GM18511 (cell line): ENCODE measurements at regions not wholly inside any gene's neighbourhood (a gene's known extent, or its start where the extent isn't known, plus 50 kb on each side); places are given as distances from the start of the nearest gene placed in this dataset.
"Not testable (repeated sequence)": the region's sequence is repeated elsewhere in the genome, so short reads cannot be mapped to it uniquely, and the experiment has no call there.

Experiments
- ATAC-seq: cut with Tn5 transposase; IDR thresholded peaks from one replicate; pipeline ENCODE4 v1.9.1; 2021; ENCODE audit warnings: mild to moderate bottlenecking, moderate library complexity; ENCODE audit not compliant: unreplicated experiment

- no peak for ATAC-seq
Observed at GRCh38 chr14:46147452-46147851, 504.1 kb downstream of the RPL10L start.

GRCh38 chr14:46147024-46147423, 504.6 kb downstream of the RPL10L start:
- ATAC-seq = no peak

GRCh38 chr14:46140445-46140844, 511.1 kb downstream of the RPL10L start:
- ATAC-seq = no peak

GRCh38 chr14:46139649-46140048, 511.9 kb downstream of the RPL10L start:
- ATAC-seq = no peak

GRCh38 chr14:46137786-46138185, 513.8 kb downstream of the RPL10L start:
- ATAC-seq = no peak

GRCh38 chr14:46136456-46136855, 515.1 kb downstream of the RPL10L start:
- no peak for ATAC-seq

GRCh38 chr14:46108228-46108627, 543.4 kb downstream of the RPL10L start:
- no peak for ATAC-seq

- not testable (repeated sequence) for ATAC-seq
Observed at GRCh38 chr14:46100901-46101300, 550.7 kb downstream of the RPL10L start.

GRCh38 chr14:46091819-46092218, 559.8 kb downstream of the RPL10L start:
- ATAC-seq = no peak

- no peak for ATAC-seq
Observed at GRCh38 chr14:46087604-46088003, 564.0 kb downstream of the RPL10L start.

- no peak for ATAC-seq
Observed at GRCh38 chr14:46074061-46074460, 577.5 kb downstream of the RPL10L start.

- ATAC-seq = no peak
Observed at GRCh38 chr14:46063872-46064271, 587.7 kb downstream of the RPL10L start.

GRCh38 chr14:46058964-46059563, 592.5 kb downstream of the RPL10L start:
- no peak for ATAC-seq

- ATAC-seq = no peak
Observed at GRCh38 chr14:46057799-46058198, 593.8 kb downstream of the RPL10L start.

GRCh38 chr14:46054526-46054925, 597.1 kb downstream of the RPL10L start:
- ATAC-seq = no peak

- no peak for ATAC-seq
Observed at GRCh38 chr14:46053221-46053620, 598.4 kb downstream of the RPL10L start.

GRCh38 chr14:46051796-46052195, 599.8 kb downstream of the RPL10L start:
- ATAC-seq = no peak

- ATAC-seq = no peak
Observed at GRCh38 chr14:46048127-46048526, 603.5 kb downstream of the RPL10L start.

GRCh38 chr14:46036099-46036498, 615.5 kb downstream of the RPL10L start:
- ATAC-seq = no peak

- no peak for ATAC-seq
Observed at GRCh38 chr14:46034305-46034704, 617.3 kb downstream of the RPL10L start.

GRCh38 chr14:46018846-46019420, 632.6 kb downstream of the RPL10L start:
- ATAC-seq = no peak

GRCh38 chr14:46008348-46008747, 643.2 kb downstream of the RPL10L start:
- ATAC-seq = no peak

GRCh38 chr14:45998554-45998953, 653.0 kb downstream of the RPL10L start:
- ATAC-seq = no peak
